ENCODE measurements at regions not wholly inside any gene's neighbourhood (a gene's known extent, or its start where the extent isn't known, plus 50 kb on each side); places are given as distances from the start of the nearest gene placed in this dataset.

DNA sequence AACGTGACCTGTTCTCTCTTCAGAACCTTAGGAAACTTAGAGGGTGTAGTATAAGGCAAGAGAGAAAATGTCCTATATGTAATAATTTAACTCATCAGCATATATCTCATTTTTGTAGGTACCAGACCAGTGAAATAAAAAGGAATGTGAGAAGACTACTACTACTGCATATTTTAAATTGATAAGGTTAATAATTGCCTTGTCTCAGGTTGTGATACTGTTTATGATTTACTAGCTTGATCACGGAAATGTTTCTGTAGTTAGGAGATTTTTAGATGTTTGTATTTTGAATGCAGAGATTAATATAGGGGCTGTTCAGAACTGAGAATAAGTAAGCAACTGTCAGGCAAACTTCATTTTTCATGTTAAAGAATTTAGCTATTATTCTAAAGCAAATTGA, 1563.4 kb downstream of the C4orf33 start:
- TF ChIP-seq EZH2 (IDR thresholded peaks at IDR 0.05; ENCODE audit: insufficient read depth, poor library complexity, severe bottlenecking): no peak
- TF ChIP-seq EZH2phosphoT487 (IDR thresholded peaks at IDR 0.05; ENCODE audit: insufficient read depth, low read depth): no peak

Measured in GM23248 (cell line).